ENCODE measurements at regions not wholly inside any gene's neighbourhood (a gene's known extent, or its start where the extent isn't known, plus 50 kb on each side); places are given as distances from the start of the nearest gene placed in this dataset.
"Not testable (repeated sequence)": the region's sequence is repeated elsewhere in the genome, so short reads cannot be mapped to it uniquely, and the experiment has no call there.

GRCh38 chr5:172525307-172525995 lies 71.1 kb upstream of the SH3PXD2B start:
- DNase-seq: no peak

DNA sequence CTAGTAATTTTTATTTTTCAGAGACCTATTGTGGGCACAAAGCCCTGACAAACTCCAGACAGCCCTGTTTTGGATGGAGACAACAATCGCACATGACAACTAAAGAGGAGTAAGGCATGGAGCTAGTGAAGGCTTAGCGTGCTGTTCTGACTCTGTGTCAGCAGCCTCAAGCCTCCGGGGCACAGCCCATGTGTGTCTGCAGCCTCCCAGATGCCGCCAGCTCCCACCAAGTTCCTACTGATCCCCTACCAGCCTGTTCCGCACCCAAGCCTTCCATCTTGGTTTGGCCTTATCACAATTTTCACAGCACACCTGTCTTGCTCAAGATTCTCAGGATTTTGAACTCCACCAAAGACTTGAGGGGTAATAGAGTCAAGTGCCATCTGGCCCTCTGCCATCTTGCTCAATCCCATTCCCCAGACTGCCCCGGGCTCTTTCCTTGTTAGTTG lies 70.3 kb upstream of the SH3PXD2B start:
- DNase-seq: no peak

DNA sequence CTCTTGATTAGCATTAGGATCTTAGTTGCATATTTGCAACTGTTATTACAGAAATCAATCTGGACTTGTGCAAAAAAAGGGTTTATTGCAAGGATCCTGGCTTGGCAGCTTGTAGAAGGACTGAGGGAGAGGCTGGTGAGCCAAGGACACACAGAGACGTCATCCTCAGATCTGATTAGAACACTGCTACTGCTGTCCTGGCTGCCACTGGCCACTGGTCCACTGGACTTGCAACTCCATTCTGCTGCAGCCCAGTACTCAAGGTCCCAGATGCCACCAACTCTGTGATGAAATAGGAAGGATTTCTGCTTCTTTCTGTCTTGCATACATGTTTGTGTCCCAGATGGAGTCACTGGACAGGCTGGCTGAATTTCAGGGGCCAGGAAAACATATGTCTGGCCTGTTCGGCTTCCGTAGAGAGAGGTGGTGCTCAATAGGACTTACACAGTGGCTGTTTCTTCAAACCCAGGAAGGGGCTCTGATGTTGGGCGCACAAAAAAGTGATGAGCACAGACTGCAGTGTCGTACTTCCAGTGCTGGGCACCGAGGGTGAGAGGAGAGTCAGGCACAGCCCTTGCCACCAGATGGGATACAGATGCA lies 68.9 kb upstream of the SH3PXD2B start:
- DNase-seq: no peak

GRCh38 chr5:172521338-172521932 lies 67.1 kb upstream of the SH3PXD2B start:
- no peak for DNase-seq

- no peak for DNase-seq
Observed at GRCh38 chr5:172511952-172512351, 57.6 kb upstream of the SH3PXD2B start.

DNA sequence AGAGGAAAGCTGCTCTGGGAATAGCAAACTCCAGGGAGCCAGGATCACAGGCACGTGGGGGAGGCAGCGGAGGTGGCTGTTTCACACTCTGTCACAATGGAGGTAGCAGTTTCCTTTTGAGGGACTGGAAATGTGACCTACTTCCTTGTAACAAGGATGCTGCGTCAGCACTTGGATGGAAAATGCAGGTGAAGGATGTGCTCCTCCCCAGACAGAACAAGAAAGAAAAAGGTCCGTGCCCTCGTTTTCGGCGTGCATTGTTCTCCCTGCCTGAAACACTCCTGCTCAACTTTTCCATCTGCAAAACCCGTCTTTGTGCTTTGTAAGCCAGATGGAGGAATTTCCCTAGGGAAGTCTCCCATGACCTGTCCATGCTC lies 55.1 kb upstream of the SH3PXD2B start:
- DNase-seq: no peak

- DNase-seq: no peak
Observed at GRCh38 chr5:172508471-172509404, 54.4 kb upstream of the SH3PXD2B start.

GRCh38 chr5:172507485-172507884 lies 53.2 kb upstream of the SH3PXD2B start:
- not testable (repeated sequence) for DNase-seq

DNA sequence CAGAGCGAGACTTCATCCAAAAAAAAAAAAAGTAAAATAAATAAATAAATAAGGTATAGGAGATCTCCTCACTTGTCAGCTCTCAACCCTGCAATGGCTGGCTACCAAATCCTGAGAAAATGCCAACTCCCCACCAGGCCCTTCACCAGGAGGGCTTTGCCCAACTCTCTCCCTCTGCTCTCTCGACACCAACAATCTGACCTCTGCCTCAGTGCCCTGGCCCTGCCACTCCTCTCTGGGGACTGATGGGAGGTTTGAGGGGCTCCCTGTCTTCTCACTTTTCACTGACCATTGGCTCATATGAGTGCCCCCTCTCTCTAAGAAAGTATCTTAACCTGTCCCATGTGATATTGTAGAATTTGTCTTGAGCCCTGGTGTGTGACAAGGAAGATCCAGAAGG lies 52.6 kb upstream of the SH3PXD2B start:
- no peak for DNase-seq

- no peak for DNase-seq
Observed at GRCh38 chr5:172506251-172506650, 51.9 kb upstream of the SH3PXD2B start.

DNA sequence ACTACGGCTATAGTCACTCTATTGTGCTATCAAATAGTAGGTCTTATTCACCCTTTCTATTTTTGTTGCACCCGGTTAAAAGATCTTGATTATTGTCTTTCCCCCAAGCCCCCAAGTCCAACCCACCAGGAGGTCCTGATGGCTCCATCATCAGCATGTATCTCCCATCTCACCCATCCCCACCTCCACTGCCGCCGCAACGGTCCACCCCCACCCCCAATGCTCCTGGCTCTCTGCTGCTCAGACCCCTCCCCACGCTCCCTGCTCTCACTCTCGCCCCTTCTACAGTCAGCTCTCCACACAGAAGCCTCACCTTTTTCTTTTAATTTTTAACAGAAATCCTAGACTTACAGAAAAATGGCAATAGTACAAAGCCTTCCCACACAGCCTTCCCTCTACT lies 51.5 kb upstream of the SH3PXD2B start:
- DNase-seq: no peak

DNA sequence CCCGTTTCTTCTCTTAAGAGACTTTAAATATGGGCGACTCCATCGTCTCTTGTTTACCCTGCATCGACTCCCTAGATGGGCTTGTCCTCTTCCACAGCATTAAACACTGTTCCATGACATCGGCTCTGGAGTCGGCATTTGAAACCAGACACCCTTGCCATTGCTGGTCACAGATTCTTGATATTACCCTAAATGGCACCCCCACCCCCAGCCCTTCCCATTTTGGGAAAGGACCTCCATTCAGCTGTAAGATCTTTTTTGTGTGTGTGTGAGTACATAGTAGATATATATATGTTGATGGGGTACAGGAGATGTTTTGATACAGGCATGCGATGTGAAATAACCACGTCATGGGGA lies 51.1 kb upstream of the SH3PXD2B start:
- DNase-seq: no peak

- no peak for DNase-seq
Observed at GRCh38 chr5:172504701-172505402, 50.5 kb upstream of the SH3PXD2B start.

- DNase-seq: no peak
Observed at GRCh38 chr5:172503925-172504700, 49.8 kb upstream of the SH3PXD2B start.

Data from eye (tissue), 1 donor.